ENCODE measurements at regions not wholly inside any gene's neighbourhood (a gene's known extent, or its start where the extent isn't known, plus 50 kb on each side); places are given as distances from the start of the nearest gene placed in this dataset.

- TF ChIP-seq CTCF (conservative IDR thresholded peaks at IDR 0.05; ENCODE audit: low read depth in 2 of 2) (no peak), REST (IDR thresholded peaks at IDR 0.05; ENCODE audit: unreplicated experiment) (no peak), EZH2 (IDR thresholded peaks at IDR 0.05; ENCODE audit: low read depth, unreplicated experiment) (no peak)
Measured at GRCh38 chr16:9412915-9413264, 321.4 kb downstream of the HAPSTR1 start.
